ENCODE measurements at regions not wholly inside any gene's neighbourhood (a gene's known extent, or its start where the extent isn't known, plus 50 kb on each side); places are given as distances from the start of the nearest gene placed in this dataset.
"Not testable (repeated sequence)": the region's sequence is repeated elsewhere in the genome, so short reads cannot be mapped to it uniquely, and the experiment has no call there.

DNA sequence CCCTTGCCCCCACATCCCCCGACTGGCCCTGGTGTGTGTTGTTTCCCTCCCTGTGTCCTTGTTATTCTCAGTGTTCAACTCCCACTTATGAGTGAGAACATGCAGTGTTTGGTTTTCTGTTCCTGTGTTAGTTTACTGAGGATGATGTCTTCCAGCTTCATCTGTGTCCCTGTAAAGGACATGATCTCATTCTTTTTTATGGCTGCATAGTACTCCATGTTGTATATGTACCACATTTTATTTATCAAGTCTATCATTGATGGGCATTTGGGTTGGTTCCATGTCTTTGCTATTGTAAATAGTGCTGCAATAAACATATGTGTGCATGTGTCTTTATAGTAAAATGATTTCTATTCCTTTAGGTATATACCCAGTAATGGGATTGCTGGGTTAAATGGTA, 147.2 kb downstream of the CYB561 start:
- TF ChIP-seq CTCF (conservative IDR thresholded peaks at IDR 0.05; ENCODE audit: low read depth, low read length); EZH2phosphoT487 (IDR thresholded peaks at IDR 0.05; ENCODE audit: borderline replicate concordance, low read length); EZH2 (IDR thresholded peaks at IDR 0.05; ENCODE audit: low read length, unreplicated experiment): not testable (repeated sequence)

All from PC-3 (cell line).